MM.1S (cell line): ENCODE measurements at regions not wholly inside any gene's neighbourhood (a gene's known extent, or its start where the extent isn't known, plus 50 kb on each side); places are given as distances from the start of the nearest gene placed in this dataset.

ENCODE experiments used
- DNase-seq: peaks from one replicate; pipeline ENCODE4 v3.0.0-alpha.2; 2015
- H2AFZ ChIP-seq: fragments of 300-600 bp; sonication (generic); 2 replicates; pipeline ENCODE4 v1.6.0; 2016; ENCODE audit warnings: antibody characterized with exemption, low read length
- H3F3A ChIP-seq: fragments of 300-600 bp; sonication (generic); 2 replicates; pipeline ENCODE4 v1.6.1; 2016; ENCODE audit warnings: mild to moderate bottlenecking, antibody characterized with exemption, low read length, moderate library complexity, mixed read lengths; ENCODE audit not compliant: insufficient read depth
- H3K27ac ChIP-seq: fragments of 300-600 bp; sonication (generic); 2 replicates; pipeline ENCODE4 v1.5.1; 2016; ENCODE audit warnings: mild to moderate bottlenecking, low read length
- H3K27me3 ChIP-seq: fragments of 300-600 bp; sonication (generic); replicated peaks from 2 replicates; pipeline ENCODE4 v1.6.0; 2016; ENCODE audit warnings: low read length; ENCODE audit not compliant: insufficient read depth
- H3K36me3 ChIP-seq: fragments of 300-600 bp; sonication (generic); replicated peaks from 2 replicates; pipeline ENCODE4 v1.6.1; 2016; ENCODE audit warnings: mild to moderate bottlenecking, low read length, mixed read lengths; ENCODE audit not compliant: insufficient read depth
- H3K4me1 ChIP-seq: fragments of 300-600 bp; sonication (generic); 2 replicates; pipeline ENCODE4 v1.6.1; 2016; ENCODE audit warnings: low read length, mixed read lengths
- H3K4me2 ChIP-seq: fragments of 300-600 bp; sonication (generic); 2 replicates; pipeline ENCODE4 v1.6.0; 2016; ENCODE audit warnings: low read depth, low read length
- H3K4me3 ChIP-seq: fragments of 300-600 bp; sonication (generic); 2 replicates; pipeline ENCODE4 v1.5.1; 2016; ENCODE audit warnings: low read length, mixed read lengths
- H3K79me2 ChIP-seq: fragments of 300-600 bp; sonication (generic); 2 replicates; pipeline ENCODE4 v1.6.1; 2016; ENCODE audit warnings: mixed run types, low read length, mixed read lengths
- H3K9ac ChIP-seq: fragments of 300-600 bp; sonication (generic); 2 replicates; pipeline ENCODE4 v1.6.1; 2016; ENCODE audit warnings: low read length, mixed read lengths
- H3K9me2 ChIP-seq: fragments of 300-600 bp; sonication (generic); replicated peaks from 2 replicates; pipeline ENCODE4 v1.6.1; 2016; ENCODE audit warnings: mild to moderate bottlenecking, low read length, mixed read lengths; ENCODE audit not compliant: insufficient read depth
- H3K9me3 ChIP-seq: fragments of 300-600 bp; sonication (generic); replicated peaks from 2 replicates; pipeline ENCODE4 v1.6.1; 2016; ENCODE audit warnings: mild to moderate bottlenecking, low read length, mixed read lengths; ENCODE audit not compliant: insufficient read depth
- H4K20me1 ChIP-seq: fragments of 300-600 bp; sonication (generic); 2 replicates; pipeline ENCODE4 v1.6.1; 2016; ENCODE audit warnings: mild to moderate bottlenecking, low read length, moderate library complexity, mixed read lengths; ENCODE audit not compliant: insufficient read depth
- CTCF ChIP-seq: fragments of 300-600 bp; sonication (generic); IDR thresholded peaks from 2 replicates; pipeline ENCODE4 v1.5.1; 2016; ENCODE audit warnings: antibody characterized with exemption, low read length, mixed read lengths
- EZH2 ChIP-seq: fragments of 300-600 bp; sonication (generic); optimal IDR thresholded peaks from 2 replicates; pipeline ENCODE3; 2017; ENCODE audit warnings: low read depth, mild to moderate bottlenecking, antibody characterized with exemption, low read length, mixed read lengths
- EZH2phosphoT487 ChIP-seq: fragments of 300-600 bp; sonication (generic); IDR thresholded peaks from 2 replicates; pipeline ENCODE4 v1.6.1; 2018; ENCODE audit warnings: antibody characterized with exemption, low read length

GRCh38 chr3:162287600-162287999, 791.0 kb downstream of the OTOL1 start:
- Histone ChIP-seq H3K9me3 (no peaks in the 10 kb centered on the region), H3K27ac (no peak overlapping the region), H3K9ac (no peak overlapping the region), H3K4me3 (no peak overlapping the region), H3K27me3 (no peaks in the 10 kb centered on the region), H3K9me2 (no peaks in the 10 kb centered on the region), H4K20me1 (no peaks in the 10 kb centered on the region), H3K4me1 (no peaks in the 10 kb centered on the region), H3F3A (no peaks in the 10 kb centered on the region), H3K4me2 (no peak overlapping the region), H3K36me3 (no peaks in the 10 kb centered on the region), H2AFZ (no peak overlapping the region), H3K79me2 (no peaks in the 10 kb centered on the region)
- DNase-seq: no peak
- TF ChIP-seq EZH2phosphoT487: no peak
- TF ChIP-seq EZH2: no peak
- no peak for TF ChIP-seq CTCF

- no peak for DNase-seq
- H3K4me1 ChIP-seq: no peaks in the 10 kb centered on the region
- TF ChIP-seq CTCF (no peak), EZH2 (no peak), EZH2phosphoT487 (no peak)
- no peak overlapping the region for H3K27ac ChIP-seq
- H4K20me1 ChIP-seq: no peaks in the 10 kb centered on the region
- no peaks in the 10 kb centered on the region for H3K79me2 ChIP-seq
- H3K4me3 ChIP-seq: no peak overlapping the region
- H3K27me3 ChIP-seq: no peaks in the 10 kb centered on the region
- no peaks in the 10 kb centered on the region for H3K36me3 ChIP-seq
- H3K4me2 ChIP-seq: no peak overlapping the region
- H3K9me2 ChIP-seq: no peaks in the 10 kb centered on the region
- H3K9me3 ChIP-seq: no peaks in the 10 kb centered on the region
- H3K9ac ChIP-seq: no peak overlapping the region
- no peaks in the 10 kb centered on the region for H3F3A ChIP-seq
- no peak overlapping the region for H2AFZ ChIP-seq
Measured at GRCh38 chr3:162292409-162292808, 795.8 kb downstream of the OTOL1 start.

GRCh38 chr3:162295323-162295983, 798.8 kb downstream of the OTOL1 start:
- H2AFZ ChIP-seq: no peak overlapping the region
- H3K4me1 ChIP-seq: no peaks in the 10 kb centered on the region
- no peak overlapping the region for H3K4me3 ChIP-seq
- H3F3A ChIP-seq: no peaks in the 10 kb centered on the region
- no peak for DNase-seq
- no peak overlapping the region for H3K27ac ChIP-seq
- no peaks in the 10 kb centered on the region for H3K79me2 ChIP-seq
- H3K36me3 ChIP-seq: no peaks in the 10 kb centered on the region
- no peak overlapping the region for H3K9ac ChIP-seq
- H3K4me2 ChIP-seq: no peak overlapping the region
- no peaks in the 10 kb centered on the region for H3K9me2 ChIP-seq
- H4K20me1 ChIP-seq: no peaks in the 10 kb centered on the region
- H3K27me3 ChIP-seq: no peaks in the 10 kb centered on the region
- TF ChIP-seq CTCF (no peak), EZH2phosphoT487 (no peak), EZH2 (no peak)
- no peaks in the 10 kb centered on the region for H3K9me3 ChIP-seq
